Occipital lobe (tissue), 1 donor: ENCODE measurements at regions not wholly inside any gene's neighbourhood (a gene's known extent, or its start where the extent isn't known, plus 50 kb on each side); places are given as distances from the start of the nearest gene placed in this dataset.

ENCODE experiments used
- DNase-seq: peaks from one replicate; lab custom pipeline; 2025; lab: John Stamatoyannopoulos, UW

DNA sequence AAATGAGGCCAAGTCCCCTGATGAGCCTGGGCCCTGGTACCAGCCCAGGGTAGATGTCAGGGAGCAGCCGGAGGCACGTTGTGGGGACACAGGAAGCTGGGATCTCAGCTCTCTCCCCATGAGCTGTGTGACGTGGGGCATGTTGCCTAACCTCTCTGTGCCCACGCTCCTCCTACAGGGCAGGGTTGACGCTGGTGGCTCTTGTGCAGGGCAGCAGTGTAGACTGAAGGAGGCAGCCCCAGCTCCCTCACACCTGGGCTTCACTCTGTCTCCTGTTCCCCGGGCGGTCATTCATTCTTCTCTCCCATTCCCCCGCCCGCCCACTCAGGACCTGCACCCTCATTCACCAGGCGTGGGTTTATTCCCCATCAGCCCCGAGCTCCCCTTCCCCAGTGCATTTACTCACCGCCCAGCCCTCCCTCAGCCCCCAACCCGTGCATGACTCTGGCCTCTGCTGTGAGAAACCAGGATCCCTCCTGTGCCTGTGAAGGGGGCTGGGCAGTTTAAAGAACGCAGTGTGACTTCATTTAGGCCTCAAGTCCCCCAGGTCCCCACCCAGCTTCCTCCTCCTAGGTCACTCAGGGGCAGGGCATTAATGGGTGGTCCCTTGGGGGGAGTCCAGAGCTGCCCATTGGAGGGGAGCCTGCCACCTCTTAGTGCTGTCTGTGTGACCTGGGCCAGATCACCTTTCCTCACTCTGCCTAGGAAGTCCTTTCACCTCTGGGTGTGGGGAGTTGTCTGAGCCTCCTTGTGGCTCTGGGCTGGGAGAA is 285.7 kb downstream of the PTPRU start:
- DNase-seq = no peak

DNA sequence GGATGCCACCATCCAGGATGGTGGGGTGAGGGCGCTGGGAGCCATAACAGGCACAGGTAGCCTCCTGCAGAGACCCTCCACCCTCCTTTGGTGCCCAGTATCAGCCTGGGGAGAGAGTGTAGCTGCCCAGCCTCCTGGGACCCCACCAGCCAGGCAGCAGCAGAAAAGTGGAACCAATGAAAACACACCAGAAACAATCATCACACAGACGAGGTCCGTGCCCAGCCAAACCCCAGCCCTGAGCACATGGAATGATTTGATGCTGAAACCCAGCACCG is 285.1 kb downstream of the PTPRU start:
- no peak for DNase-seq

DNA sequence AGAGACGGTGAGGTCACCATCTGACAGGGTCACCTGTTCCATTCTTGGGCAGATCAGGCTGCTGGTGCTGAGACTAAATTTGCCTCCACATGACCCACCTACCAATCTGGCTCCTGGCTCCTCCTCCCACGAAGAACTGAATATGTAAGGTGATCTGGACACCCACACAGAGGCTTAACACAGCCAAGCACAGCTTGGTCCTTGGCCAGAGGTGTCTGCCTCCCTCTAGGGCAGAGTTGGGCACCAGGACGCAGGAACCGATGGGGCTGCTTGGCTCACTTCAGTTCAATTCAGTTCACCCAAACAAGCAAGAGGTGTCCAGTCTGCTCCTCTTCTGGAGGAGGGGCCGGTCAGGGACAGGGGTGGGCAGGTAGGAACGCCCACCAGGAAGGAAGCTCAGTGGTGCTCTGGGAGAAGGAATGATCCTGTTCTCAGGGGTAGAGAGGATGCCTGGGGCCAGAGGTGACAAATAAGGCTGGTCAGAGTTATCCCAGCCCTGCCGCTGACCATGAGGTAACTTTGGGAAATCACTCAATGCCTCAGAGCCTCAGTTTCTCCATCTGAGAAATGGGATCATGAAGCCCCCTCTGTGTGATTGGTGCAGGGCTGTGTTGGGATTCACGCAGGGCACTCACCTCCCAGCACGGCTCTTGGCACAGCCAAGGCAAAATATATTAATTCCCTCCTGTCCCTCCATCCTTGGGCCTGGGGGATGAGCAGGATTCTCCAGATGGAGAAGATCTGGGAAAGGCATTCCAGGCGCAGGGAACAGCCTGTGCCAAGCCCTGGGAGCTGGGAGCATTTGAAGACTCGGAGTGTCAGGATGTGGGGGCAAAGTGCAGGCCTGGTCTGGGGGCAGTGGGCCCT is 284.5 kb downstream of the PTPRU start:
- DNase-seq = no peak

DNA sequence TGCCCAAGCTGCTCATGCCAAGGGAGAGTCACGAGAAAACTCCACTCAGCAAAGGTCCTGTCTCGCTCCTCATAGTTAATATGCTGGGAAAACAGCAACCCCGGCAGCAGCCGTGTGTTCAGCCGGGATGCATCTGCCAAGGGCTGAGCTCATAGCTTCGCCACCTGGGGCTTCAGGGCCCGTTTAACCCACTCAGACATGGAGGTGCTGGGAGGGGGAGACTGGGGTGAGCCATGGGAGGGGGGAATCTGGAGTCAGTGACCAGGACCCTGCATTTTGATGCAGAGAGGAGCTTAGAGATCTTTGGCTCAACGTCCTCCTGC is 283.4 kb downstream of the PTPRU start:
- DNase-seq = no peak

DNA sequence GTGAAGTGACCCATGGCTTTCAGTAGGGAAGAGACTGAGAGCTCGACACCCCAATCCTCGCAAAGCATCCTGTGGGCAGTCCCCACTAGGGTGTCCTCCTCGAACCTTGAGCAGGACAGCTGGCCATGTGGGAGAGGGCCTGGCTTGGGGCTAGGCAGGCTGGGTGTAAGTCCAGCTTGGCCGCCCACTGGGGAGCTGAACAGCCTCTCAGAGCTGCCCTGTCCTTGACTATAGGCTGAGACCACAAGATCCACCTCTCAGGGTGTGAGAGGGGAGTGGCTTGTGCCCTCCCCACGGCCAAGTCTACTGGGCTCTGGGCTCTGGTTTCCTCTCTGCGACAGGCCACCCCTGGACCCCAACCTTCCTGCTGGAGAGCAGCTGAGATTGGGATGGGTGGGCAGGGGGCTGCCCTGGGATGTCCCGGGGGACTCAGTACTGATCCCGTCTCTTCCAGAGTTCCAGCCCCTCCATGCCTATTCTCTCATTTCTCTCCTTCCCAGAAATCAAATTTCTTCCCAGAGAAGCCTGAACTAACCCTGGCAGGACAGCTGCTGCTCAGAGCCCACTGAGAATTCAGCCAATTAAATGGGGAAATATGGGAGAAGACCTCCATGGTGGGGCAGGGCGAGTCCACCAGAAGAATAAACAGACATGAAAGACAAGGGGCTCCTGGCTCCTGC is 282.9 kb downstream of the PTPRU start:
- DNase-seq = no peak

DNA sequence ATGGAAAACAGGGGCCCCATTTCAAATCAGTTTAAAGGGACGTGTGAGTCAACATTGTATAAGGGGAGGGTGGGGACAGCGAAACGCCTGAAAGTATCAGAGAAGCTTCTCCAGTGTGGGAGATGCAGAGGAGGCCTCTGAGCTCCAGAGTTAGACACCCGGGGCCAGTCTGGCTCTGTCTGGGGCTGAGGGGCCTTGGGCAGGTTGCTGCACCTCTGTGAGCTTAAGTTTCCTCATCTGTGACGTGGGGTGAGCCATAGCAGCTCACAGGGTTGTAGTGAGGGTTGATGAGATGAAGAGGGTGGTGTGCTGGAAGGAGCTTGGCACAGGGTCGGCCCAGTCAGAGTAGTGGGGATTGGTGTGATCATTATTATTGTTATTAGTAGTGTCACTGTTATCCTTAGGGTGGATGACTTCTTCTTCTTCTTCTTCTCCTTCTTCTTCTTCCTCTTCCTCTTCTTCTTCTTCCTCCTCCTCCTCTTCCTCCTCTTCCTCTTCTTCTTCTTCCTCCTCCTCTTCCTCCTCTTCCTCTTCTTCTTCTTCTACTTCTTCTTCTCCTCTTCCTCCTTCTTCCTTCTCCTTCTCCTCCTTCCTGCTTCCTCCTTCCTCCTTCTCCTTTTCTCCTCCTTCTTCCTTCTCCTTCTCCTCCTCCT is 282.0 kb downstream of the PTPRU start:
- DNase-seq = no peak

DNA sequence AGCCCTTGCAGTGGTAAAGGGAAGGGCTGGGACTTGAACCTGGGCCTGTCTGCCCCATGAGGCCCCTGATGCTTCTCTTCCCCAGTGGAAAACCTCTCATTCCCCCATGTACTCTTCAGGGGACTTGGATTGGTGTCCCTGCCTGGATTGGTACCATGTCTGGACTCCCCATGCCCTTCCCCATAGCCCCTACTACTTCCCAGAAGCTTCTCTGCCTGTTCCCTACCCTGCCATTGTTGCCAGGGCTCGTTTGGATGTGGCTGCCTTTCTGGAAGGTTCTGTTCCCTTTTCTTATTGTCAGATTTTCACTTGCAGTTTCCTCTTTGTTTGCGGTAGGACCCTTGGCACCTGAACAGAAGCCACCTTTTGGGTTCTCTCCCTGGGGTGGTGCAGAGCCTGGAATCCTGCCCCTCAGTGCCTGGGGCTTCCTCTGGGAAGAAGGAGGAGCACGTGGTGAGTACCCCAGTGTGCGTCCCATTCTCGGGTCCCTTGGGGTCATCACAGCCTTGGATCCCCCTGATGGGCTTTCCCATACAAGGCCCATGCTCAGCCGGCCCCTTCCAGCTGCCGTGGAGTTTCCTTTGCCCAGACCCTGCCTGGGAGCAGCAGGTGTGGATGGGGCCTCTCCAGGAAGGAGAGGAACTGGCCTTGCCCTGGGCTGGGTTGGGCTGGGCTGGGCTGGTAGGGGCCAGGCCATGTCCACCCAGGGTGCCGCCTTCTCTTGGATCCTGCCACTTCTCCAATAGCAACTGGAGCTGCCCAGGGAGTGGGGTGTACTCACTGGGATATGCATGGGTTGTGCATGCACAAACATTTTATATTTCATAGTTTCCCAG is 281.1 kb downstream of the PTPRU start:
- no peak for DNase-seq

DNA sequence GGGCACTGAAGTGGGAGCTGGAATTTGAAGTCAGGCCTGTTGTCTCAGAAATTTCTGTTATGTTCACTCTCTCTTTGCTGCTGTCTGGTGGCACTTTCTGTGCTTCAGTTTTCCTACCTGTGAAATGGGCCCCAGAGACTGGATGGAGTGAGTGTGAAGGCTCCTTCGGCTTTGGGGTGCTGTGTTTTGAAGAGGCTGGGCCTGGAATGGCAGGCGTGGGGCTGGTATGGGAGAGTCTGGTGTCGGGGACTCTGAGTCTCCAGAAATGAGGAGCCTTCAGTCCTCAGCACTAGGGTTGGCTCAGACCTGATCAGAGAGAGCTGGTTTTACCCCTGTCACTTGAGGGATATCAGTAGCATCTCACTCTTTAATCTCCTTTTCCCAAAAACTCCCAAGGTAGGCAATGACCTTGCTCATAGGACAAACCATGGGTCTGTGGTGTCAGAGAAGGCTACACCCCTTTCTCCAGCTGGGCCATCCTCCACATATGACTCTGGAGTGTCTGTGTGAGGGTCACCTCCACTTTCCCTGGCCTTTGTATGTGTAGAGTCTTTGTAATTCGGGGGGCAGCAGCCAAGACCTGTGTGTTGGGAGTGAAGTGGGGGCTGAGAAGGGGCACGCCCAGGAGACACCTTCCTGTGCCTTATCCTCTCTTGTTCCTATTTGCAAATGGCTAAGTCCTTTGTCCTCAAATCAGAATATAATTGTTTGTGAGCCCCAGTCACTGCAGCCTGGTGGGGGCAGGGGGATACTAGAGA is 279.9 kb downstream of the PTPRU start:
- no peak for DNase-seq

DNA sequence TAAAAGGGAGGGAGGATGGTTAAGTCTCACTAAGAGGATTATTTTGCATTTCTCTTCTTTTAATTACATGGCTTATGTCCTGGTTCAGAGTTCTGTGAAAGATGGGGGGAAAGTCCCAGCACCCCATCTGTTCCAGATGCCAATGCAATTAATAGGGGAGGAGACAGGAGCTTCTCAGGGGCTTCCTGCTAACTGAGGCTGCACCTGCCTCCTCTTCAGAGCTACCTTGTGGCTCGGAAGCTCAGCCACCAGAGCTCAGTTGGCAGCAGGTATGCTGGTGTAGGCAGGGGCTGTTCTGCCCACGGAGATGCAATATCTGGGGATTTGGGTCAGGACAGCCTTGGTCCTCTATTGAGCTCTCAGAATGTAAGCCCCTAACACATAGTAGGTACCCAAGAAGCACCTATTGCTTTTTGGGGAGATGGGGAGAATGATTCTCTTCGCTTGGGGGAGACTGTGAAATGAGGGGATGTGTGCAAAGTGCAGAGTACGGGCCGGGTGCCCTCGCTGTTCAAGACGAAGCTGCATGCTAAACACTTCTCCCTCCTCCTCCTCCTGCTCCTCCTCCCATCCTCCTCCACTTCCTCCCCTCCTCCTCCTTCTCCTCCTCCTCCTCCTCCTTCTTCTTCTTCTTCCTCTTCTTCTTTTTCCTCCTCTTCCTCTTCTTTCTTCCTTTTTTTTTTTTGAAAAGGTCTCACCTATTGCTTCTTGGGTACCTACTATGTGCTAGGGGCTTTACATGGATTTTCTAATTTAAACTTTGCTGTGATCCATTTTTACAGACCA is 279.0 kb downstream of the PTPRU start:
- DNase-seq = no peak

DNA sequence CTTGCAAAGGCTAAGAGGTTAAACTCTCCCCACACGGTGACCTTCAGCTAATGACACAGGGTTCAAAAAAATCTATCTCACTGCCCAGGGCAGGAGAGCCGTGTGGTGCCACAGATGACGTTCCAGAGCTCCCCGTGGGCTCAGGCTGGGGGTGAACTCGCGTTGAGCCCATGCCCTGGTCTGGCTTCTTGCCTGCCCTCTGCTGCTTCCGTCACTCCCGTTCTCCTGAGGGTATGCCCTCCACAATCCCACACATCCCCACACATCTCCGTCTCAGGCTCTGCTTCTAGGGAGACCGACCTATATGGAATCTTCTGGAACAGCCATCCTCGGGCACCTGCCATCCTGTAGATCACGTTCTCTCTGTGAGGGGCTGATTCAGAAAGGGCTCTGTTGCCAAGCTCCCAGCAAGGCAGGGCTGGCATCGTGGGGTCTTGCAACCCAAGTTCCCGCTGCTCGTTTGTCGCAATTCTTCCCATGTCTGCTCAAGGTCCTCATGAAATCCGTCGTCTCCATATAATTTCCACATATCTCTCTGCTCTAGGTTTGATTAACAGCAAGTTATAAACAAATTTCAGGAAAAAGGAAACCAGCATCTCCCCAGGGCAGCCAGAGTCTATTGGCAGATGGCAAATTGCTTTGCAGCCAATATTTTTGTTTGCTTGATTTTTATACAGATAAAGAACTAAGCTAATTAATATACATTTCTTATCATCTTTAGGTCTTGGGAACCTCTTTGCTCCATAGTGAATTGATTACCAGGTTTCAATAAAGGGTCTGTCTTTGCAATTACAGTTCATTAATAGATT is 278.2 kb downstream of the PTPRU start:
- no peak for DNase-seq

DNA sequence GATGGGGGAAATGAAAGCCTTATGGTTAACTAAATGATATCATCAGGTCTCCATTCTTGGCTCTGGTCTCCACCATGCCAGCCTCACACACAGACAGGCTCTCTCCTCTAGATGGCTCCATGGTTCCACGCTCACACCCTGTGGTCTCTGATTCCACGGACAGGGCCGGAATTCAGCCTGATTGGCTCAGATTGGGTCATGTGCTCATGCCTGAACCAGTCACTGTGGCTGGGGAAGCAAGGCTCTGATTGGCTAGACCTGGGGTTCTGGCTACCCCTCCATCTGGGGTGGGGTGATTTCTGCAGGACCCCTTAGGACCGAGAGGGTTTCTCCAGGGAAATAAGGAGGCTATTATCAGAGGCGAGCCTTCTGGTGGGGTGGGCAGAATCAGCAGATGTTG is 277.0 kb downstream of the PTPRU start:
- DNase-seq = no peak

DNA sequence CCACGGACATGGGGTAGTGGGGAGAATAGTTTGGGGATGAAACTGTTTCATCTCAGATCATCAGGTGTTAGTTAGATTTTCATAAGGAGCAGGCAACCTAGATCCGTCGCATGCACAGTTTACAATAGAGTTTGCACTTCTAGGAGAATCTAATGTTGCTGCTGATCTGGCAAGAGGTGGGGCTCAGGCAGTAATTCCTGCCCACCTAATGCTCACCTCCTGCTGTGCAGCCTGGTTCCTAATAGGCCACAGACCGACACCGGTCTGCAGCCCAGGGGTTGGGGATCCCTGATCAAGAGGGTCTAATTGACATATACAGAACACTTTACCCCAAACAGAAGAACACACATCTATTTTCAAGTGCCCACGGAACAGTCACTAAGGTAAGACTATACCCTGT is 275.1 kb downstream of the PTPRU start:
- DNase-seq = no peak

DNA sequence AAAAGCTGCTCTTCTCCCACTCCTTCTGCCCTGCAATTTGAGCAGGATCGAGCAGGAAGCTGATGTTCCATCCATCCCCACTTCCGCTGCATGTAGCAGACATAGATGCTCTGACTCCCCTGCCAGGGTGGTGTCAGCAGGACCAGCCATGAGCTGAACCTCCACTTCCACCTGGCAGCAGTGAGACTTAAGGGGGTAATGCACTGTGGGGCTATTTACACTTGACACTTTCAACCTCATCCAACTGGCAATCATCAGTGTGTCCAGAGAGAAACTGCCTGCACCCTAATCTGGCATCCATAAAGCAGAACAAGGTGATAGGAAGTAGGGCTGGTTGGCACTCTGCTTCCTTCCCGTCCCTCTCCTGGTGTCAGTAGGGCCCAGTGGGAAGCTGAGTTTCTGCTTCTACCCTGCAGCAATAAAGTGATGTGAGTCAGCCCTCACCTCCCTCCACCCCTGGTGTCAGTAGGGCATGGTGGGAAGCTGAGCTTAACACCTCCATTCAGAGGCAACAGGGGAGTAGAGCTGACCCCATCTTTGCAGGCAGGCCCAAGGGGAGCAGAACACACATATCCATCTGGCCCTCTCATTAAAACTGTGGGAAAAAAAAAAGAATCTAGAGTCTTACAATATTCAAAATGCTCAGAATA is 272.3 kb downstream of the PTPRU start:
- no peak for DNase-seq

DNA sequence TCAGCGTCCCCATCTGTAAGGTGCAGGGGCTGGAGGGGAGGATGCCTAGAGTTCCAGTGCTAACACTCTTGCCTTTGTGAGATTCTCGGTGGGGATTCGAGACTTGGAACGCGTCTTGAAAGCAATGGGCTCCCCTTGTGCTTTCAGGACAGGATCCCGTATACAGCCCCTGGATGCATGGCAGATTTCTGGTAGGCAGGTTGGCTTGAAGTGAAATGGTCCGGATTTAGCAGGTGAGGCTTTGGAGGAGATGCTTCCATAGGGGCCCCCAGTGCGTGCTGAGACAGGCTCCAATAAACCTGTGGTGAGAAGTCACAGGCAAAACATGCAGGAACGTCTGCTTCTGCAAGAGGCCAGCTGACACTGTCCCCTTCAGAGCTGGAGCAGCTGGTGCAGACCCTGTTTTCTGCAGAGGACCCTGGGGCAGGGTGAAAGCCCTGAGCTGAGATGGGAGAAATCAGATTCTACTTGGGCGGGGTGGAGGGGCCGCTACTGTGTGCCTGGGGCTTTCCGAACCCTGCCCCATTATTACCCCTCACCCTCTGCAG is 270.4 kb downstream of the PTPRU start:
- no peak for DNase-seq

DNA sequence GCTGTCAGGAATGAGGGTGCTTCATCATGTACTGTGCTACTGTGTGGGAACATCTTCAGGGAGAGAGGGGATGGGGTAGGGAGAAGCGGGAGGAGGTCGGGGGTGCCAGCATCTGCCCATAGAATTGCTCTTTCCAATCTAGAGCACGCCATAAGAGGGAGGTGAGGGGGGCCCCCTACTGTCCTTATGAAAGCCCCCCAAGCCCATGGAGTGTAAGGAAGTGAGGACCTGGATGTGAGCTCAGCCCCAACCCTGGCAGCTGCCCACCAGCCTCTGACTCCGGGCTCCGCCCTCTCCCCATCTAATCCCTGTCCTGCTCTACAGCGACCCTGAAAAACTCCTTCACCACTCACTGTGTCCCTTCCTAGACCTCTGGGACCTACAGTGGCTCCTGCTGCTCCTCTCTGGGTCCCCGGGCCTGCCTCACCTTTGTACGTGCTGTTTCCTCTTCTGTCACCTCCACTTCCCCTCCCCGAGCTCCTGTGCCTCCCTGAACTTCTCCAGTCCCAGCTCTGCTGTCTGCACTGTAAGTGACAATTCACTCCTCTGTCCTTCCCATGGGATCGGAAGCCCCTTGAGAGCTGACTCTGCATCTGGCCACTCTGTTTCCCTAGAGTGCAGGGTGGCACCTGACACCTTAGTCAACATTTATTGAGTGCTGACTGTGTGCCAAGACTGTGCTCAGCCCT is 269.4 kb downstream of the PTPRU start:
- no peak for DNase-seq

DNA sequence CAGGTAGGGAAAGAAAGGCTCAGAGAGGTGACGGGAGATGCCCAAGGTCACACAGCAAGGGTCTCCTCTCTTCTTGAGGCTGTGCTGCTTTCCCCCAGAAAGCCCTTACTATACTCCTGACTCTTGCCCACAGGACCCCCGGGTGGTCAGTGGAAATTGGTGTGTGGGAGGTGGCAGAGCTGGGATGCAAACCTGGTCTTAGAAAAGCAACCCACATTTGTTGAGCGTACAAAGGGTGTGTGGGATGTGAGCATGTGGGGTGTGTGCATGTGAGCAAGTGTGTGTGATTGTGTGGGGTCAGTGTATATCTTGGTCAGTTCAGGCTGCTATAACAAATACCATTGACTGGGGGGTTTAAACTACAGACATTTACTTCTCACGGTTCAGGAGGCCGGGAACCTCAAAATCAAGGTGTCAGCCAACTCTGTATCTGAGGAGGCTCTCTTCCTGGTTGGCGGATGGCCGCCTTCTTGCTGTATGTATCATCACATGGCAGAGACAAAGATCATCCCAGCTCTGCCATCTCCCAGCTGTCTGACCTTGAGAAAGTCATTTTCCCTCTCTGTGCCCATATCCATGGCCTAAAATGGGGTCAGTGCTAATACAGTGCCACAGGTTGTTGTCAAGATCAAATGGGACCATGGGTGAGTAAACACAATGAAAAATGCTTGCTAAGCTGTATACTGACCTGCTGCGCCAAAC is 268.5 kb downstream of the PTPRU start:
- no peak for DNase-seq

DNA sequence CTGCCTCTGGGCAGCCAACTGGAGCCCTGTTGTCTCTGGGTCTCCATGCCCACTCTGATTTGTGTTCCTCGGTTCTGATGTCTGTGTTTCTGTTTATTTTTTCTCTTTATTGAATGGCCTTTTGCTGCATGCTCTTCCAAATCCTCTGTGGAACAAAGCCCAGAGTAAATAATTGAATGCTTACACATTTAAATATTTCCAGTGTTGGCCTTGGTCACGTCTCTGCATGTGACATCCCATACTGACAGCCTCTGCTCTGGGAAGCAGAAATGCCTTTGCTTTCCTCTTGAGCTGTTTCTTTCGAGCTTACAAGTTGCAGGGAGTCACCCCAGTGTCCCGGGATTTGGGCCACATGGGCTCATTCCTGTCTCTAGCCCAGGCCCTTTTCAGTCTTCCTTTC is 267.9 kb downstream of the PTPRU start:
- no peak for DNase-seq
